Uterus (tissue), 3 donors: ENCODE measurements at regions not wholly inside any gene's neighbourhood (a gene's known extent, or its start where the extent isn't known, plus 50 kb on each side); places are given as distances from the start of the nearest gene placed in this dataset.

Source experiments
- DNase-seq, 2 donors: peaks; one replicate each; pipeline ENCODE4 v3.0.0-alpha.2; 2019 to 2020
- H3K27ac ChIP-seq, 2 donors: fragments of 200-600 bp; sonication (generic); 1 replicate in 1 of 2; 2 replicates in 1 of 2; pipeline ENCODE4 v1.5.1; 2016 to 2018
- H3K27me3 ChIP-seq, 2 donors: fragments of 200-600 bp; sonication (generic); one replicate each; pipeline ENCODE4 v1.5.1; 2018 to 2019; ENCODE audit warnings: control low read depth in 1 of 2
- H3K36me3 ChIP-seq, 2 donors: fragments of 200-600 bp; sonication (generic); one replicate each; pipeline ENCODE4 v1.5.1; 2019; ENCODE audit warnings: control low read depth in 1 of 2
- H3K4me1 ChIP-seq, 2 donors: fragments of 200-600 bp; sonication (generic); one replicate each; pipeline ENCODE4 v1.5.1; 2018 to 2019; ENCODE audit warnings: control low read depth in 1 of 2
- H3K4me3 ChIP-seq, 2 donors: fragments of 200-600 bp; sonication (generic); 1 replicate in 1 of 2; 2 replicates in 1 of 2; pipeline ENCODE4 v1.5.1; 2018 to 2019; ENCODE audit warnings: mild to moderate bottlenecking in 1 of 2
- H3K9me3 ChIP-seq, 2 donors: fragments of 200-600 bp; sonication (generic); one replicate each; pipeline ENCODE4 v1.5.1; 2019; ENCODE audit warnings: control low read depth in 1 of 2
- CTCF ChIP-seq, 4 experiments: fragments of 200-600 bp in 2 of 4; fragments of 450-650 bp in 2 of 4; sonication (generic) in 2 of 4; IDR thresholded peaks; one replicate each; pipeline ENCODE4 v1.5.1; 2016 to 2019; ENCODE audit warnings: antibody characterized with exemption in 4 of 4, mild to moderate bottlenecking in 2 of 4, moderate library complexity in 1 of 4
- POLR2A ChIP-seq, 2 donors: fragments of 450-650 bp; IDR thresholded peaks; one replicate each; pipeline ENCODE4 v1.6.1; 2016; ENCODE audit warnings: antibody characterized with exemption in 2 of 2, mild to moderate bottlenecking in 1 of 2, moderate library complexity in 1 of 2
- intact Hi-C: fragments of 100-400 bp; cut with DNase I; formaldehyde crosslinking; loops from one replicate; pipeline ENCODE4 v1.15.1; 2023; ENCODE audit warnings: low total_unique reads
- donor health status: DM: yes; HTN: yes; CAD: no.

DNA sequence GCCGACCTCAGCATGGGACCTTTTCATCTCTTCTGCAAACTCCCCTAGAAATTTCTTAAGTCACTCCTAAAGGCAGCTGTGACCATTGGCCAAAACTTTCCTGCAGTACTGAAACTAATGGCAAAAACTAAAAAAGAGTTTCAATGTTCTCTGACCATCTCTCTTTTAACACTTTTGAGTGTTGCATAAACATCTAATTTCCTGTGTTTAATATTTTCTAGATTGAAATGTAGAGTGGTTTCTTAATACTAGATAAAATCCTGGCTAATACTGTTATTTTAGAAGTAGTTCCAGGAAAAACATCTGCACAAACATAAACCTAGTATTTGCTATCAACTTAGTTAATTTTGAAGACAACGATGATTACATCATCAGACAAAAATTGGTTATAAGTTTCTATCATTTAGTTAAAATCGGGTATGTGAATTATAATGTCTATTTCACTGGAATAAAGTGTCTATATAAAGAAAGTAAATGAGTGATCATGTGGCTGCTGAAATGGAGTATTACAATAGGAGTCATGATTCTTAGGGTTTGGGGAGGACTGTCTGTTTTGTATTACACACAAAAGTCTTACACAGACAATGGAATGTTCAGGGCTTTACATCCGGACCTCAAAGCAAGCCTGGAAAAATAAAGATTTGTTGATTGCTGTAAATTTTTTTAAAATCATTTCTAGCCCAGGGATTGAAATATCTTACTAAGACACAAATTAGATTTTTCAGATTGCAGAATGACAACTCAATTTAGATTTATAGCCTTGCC is 1323.4 kb downstream of the C4orf33 start:
- Histone ChIP-seq H3K4me3 (no peak overlapping the region), H3K36me3 (no peaks in the 10 kb centered on the region), H3K4me1 (no peaks in the 10 kb centered on the region), H3K27ac (no peak overlapping the region), H3K27me3 (no peaks in the 10 kb centered on the region), H3K9me3 (no peaks in the 10 kb centered on the region)
- no peak for TF ChIP-seq POLR2A (IDR thresholded peaks at IDR 0.05)
- no peak for TF ChIP-seq CTCF (IDR thresholded peaks at IDR 0.05)
- DNase-seq: no peak
- intact Hi-C loops: no loop called here

DNA sequence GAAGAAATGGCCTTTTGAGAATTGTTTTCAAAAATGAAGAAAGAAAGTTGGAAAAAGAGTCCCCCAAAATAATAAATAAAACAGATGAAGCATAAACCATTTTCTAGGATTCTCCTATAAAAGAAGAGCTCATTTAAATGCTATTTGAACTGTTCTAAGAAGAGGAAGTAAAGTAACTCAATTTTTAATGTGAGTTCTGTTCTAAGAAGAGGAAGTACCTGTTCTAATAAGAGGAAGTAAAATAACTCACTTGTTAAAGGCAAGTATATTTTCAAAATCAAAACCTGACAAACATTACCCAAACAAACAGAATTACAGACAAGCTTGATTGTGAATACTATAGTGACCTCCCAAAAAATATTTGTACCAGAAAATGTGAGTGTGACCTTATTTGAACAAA is 1326.3 kb downstream of the C4orf33 start:
- intact Hi-C loops: no loop called here
- DNase-seq: no peak
- H3K27me3 ChIP-seq: no peaks in the 10 kb centered on the region
- H3K27ac ChIP-seq: no peak overlapping the region
- no peak for TF ChIP-seq POLR2A (IDR thresholded peaks at IDR 0.05)
- no peak for TF ChIP-seq CTCF (IDR thresholded peaks at IDR 0.05)
- no peaks in the 10 kb centered on the region for H3K9me3 ChIP-seq
- H3K36me3 ChIP-seq: no peaks in the 10 kb centered on the region
- H3K4me1 ChIP-seq: no peaks in the 10 kb centered on the region
- H3K4me3 ChIP-seq: no peak overlapping the region

GRCh38 chr4:130424211-130424610 is 1328.3 kb downstream of the C4orf33 start:
- Histone ChIP-seq H3K36me3 (no peaks in the 10 kb centered on the region), H3K4me3 (no peak overlapping the region), H3K27ac (no peak overlapping the region), H3K4me1 (no peaks in the 10 kb centered on the region), H3K27me3 (no peaks in the 10 kb centered on the region), H3K9me3 (no peaks in the 10 kb centered on the region)
- TF ChIP-seq CTCF (IDR thresholded peaks at IDR 0.05): no peak
- no peak for TF ChIP-seq POLR2A (IDR thresholded peaks at IDR 0.05)
- DNase-seq: no peak
- intact Hi-C loops: no loop called here

GRCh38 chr4:130432289-130432688 is 1336.3 kb downstream of the C4orf33 start:
- H3K9me3 ChIP-seq: no peaks in the 10 kb centered on the region
- no peak overlapping the region for H3K27ac ChIP-seq
- no peak for DNase-seq
- H3K27me3 ChIP-seq: no peaks in the 10 kb centered on the region
- no peaks in the 10 kb centered on the region for H3K4me1 ChIP-seq
- intact Hi-C loops: no loop called here
- H3K36me3 ChIP-seq: no peaks in the 10 kb centered on the region
- no peak for TF ChIP-seq POLR2A (IDR thresholded peaks at IDR 0.05)
- H3K4me3 ChIP-seq: no peak overlapping the region

GRCh38 chr4:130449741-130450140 is 1353.8 kb downstream of the C4orf33 start:
- Histone ChIP-seq H3K4me1 (no peaks in the 10 kb centered on the region), H3K27ac (no peak overlapping the region), H3K36me3 (no peaks in the 10 kb centered on the region), H3K9me3 (no peaks in the 10 kb centered on the region), H3K27me3 (no peaks in the 10 kb centered on the region), H3K4me3 (no peak overlapping the region)
- TF ChIP-seq POLR2A (IDR thresholded peaks at IDR 0.05): no peak
- TF ChIP-seq CTCF (IDR thresholded peaks at IDR 0.05): no peak
- DNase-seq: no peak
- intact Hi-C loops: no loop called here
